Mesenchymal stem cell (in vitro differentiated cells and primary cell): ENCODE measurements at regions not wholly inside any gene's neighbourhood (a gene's known extent, or its start where the extent isn't known, plus 50 kb on each side); places are given as distances from the start of the nearest gene placed in this dataset.

Experiments
- DNase-seq: peaks from one replicate; pipeline ENCODE4 v3.0.0-alpha.2; 2013
- H2AFZ ChIP-seq: one replicate; pipeline ENCODE4 v1.6.1; 2013; ENCODE audit warnings: low read depth, mild to moderate bottlenecking, control low read depth, inconsistent platforms, low read length, moderate library complexity
- H2AK5ac ChIP-seq: 2 replicates; pipeline ENCODE4 v1.6.1; 2013; ENCODE audit warnings: low read length, moderate library complexity, mild to moderate bottlenecking, inconsistent platforms; ENCODE audit not compliant: severe bottlenecking
- H2BK120ac ChIP-seq: one replicate; pipeline ENCODE4 v1.6.1; 2013; ENCODE audit warnings: low read depth, mild to moderate bottlenecking, inconsistent platforms, low read length, moderate library complexity
- H2BK12ac ChIP-seq, 2 experiments: one replicate each; pipeline ENCODE4 v1.6.1; 2013; ENCODE audit warnings: inconsistent platforms in 2 of 2, low read length in 2 of 2, mild to moderate bottlenecking in 2 of 2, moderate library complexity in 2 of 2, control low read depth in 1 of 2
- H2BK15ac ChIP-seq: one replicate; pipeline ENCODE4 v1.6.1; 2013; ENCODE audit warnings: mild to moderate bottlenecking, low read depth, inconsistent platforms; ENCODE audit not compliant: poor library complexity, severe bottlenecking
- H2BK5ac ChIP-seq: 2 replicates; pipeline ENCODE4 v1.6.1; 2013; ENCODE audit warnings: low read depth, mild to moderate bottlenecking, low read length, control low read depth, inconsistent platforms; ENCODE audit not compliant: poor library complexity, severe bottlenecking
- H3K14ac ChIP-seq, 2 experiments: one replicate each; pipeline ENCODE4 v1.6.1; 2013; ENCODE audit warnings: inconsistent platforms in 2 of 2, low read length in 2 of 2, control low read depth in 1 of 2, mild to moderate bottlenecking in 1 of 2, moderate library complexity in 1 of 2
- H3K18ac ChIP-seq, 2 experiments: one replicate each; pipeline ENCODE4 v1.6.1; 2013; ENCODE audit warnings: inconsistent platforms in 2 of 2, low read length in 2 of 2, control low read depth in 1 of 2, low read depth in 1 of 2, mild to moderate bottlenecking in 1 of 2
- H3K23ac ChIP-seq, 2 experiments: one replicate each; pipeline ENCODE4 v1.6.1; 2013; ENCODE audit warnings: inconsistent platforms in 2 of 2, low read length in 2 of 2, mild to moderate bottlenecking in 2 of 2, moderate library complexity in 2 of 2, control low read depth in 1 of 2
- H3K27ac ChIP-seq: 2 replicates; pipeline ENCODE4 v1.5.1; 2013; ENCODE audit warnings: mild to moderate bottlenecking, moderate library complexity, low read length, control low read depth, inconsistent platforms; ENCODE audit not compliant: poor library complexity, severe bottlenecking
- H3K27me3 ChIP-seq, 2 experiments: 2 replicates each; pipeline versions ENCODE4 v1.6.1 to v1.7.0; 2013; ENCODE audit warnings: low read length in 2 of 2, mild to moderate bottlenecking in 2 of 2, moderate library complexity in 2 of 2, control low read depth in 1 of 2, inconsistent platforms in 1 of 2; ENCODE audit not compliant: control insufficient read depth in 1 of 2, insufficient read depth in 1 of 2
- H3K36me3 ChIP-seq, 2 experiments: 2 replicates each; pipeline versions ENCODE4 v1.6.1 to v1.7.0; 2013; ENCODE audit warnings: low read length in 2 of 2, control low read depth in 1 of 2, inconsistent platforms in 1 of 2, low read depth in 1 of 2, mild to moderate bottlenecking in 1 of 2; ENCODE audit not compliant: insufficient read depth in 2 of 2, control insufficient read depth in 1 of 2
- H3K4ac ChIP-seq, 2 experiments: one replicate each; pipeline ENCODE4 v1.6.1; 2013; ENCODE audit warnings: inconsistent platforms in 2 of 2, low read length in 2 of 2, mild to moderate bottlenecking in 2 of 2, moderate library complexity in 2 of 2, control low read depth in 1 of 2, low read depth in 1 of 2
- H3K4me1 ChIP-seq: 2 replicates; pipeline ENCODE4 v1.6.1; 2013; ENCODE audit warnings: low read depth, low read length, control low read depth; ENCODE audit not compliant: control insufficient read depth, insufficient read depth
- H3K4me2 ChIP-seq: 2 replicates; pipeline ENCODE4 v1.6.1; 2013; ENCODE audit warnings: low read length, mild to moderate bottlenecking, inconsistent platforms; ENCODE audit not compliant: poor library complexity, severe bottlenecking
- H3K4me3 ChIP-seq, 2 experiments: 2 replicates each; pipeline versions ENCODE4 v1.5.1 to v1.7.0; 2013; ENCODE audit warnings: low read length in 2 of 2, mild to moderate bottlenecking in 2 of 2, control low read depth in 1 of 2, low read depth in 1 of 2; ENCODE audit not compliant: insufficient read depth in 1 of 2
- H3K79me1 ChIP-seq: replicated peaks from 2 replicates; pipeline ENCODE4 v1.6.1; 2013; ENCODE audit warnings: mild to moderate bottlenecking, control low read depth, low read length, inconsistent platforms; ENCODE audit not compliant: poor library complexity, severe bottlenecking
- H3K9ac ChIP-seq: 2 replicates; pipeline ENCODE4 v1.7.0; 2013; ENCODE audit warnings: mild to moderate bottlenecking, low read length, moderate library complexity
- H3K9me3 ChIP-seq: 2 replicates; pipeline ENCODE4 v1.7.0; 2013; ENCODE audit warnings: mild to moderate bottlenecking, low read length; ENCODE audit not compliant: control insufficient read depth
- H4K8ac ChIP-seq: one replicate; pipeline ENCODE4 v1.6.1; 2013; ENCODE audit warnings: inconsistent platforms, mild to moderate bottlenecking, low read length, moderate library complexity
- H4K91ac ChIP-seq: one replicate; pipeline ENCODE4 v1.6.1; 2013; ENCODE audit warnings: mild to moderate bottlenecking, low read length, inconsistent platforms
- WGBS: methylation state at CpG from one replicate; pipeline ENCODE4 v1.1.7; 2013; ENCODE audit warnings: mixed read lengths; 5-methylcytosine and 5-hydroxymethylcytosine counted together

- no peaks in the 10 kb centered on the region for H3K36me3 ChIP-seq
- H2BK15ac ChIP-seq, result no peak overlapping the region
- no peak for DNase-seq
- H3K18ac ChIP-seq, result no peak overlapping the region
- no peak overlapping the region for H3K9ac ChIP-seq
- no peak overlapping the region for H3K27ac ChIP-seq
- H4K91ac ChIP-seq, result no peak overlapping the region
- H2BK12ac ChIP-seq, result no peak overlapping the region
- no peaks in the 10 kb centered on the region for H3K27me3 ChIP-seq
- H2BK5ac ChIP-seq, result no peak overlapping the region
- no peak overlapping the region for H3K4ac ChIP-seq
- no peak overlapping the region for H2AFZ ChIP-seq
- H3K4me3 ChIP-seq, result no peak overlapping the region
- no peak overlapping the region for H3K4me2 ChIP-seq
- peaks cover 10% of the 10 kb centered on the region for H3K9me3 ChIP-seq
- H4K8ac ChIP-seq, result no peak overlapping the region
- no peak overlapping the region for H3K23ac ChIP-seq
- WGBS, result 94% methylated on average over 2 of the region's 3 CpGs
- no peak overlapping the region for H2BK120ac ChIP-seq
- no peak overlapping the region for H2AK5ac ChIP-seq
- H3K4me1 ChIP-seq, result no peaks in the 10 kb centered on the region
- H3K14ac ChIP-seq, result no peak overlapping the region
- no peaks in the 10 kb centered on the region for H3K79me1 ChIP-seq
Measured at GRCh38 chr10:9986786-9987185, 1030.9 kb upstream of the CELF2 start.

- H2BK120ac ChIP-seq, result no peak overlapping the region
- no peak overlapping the region for H4K8ac ChIP-seq
- no peaks in the 10 kb centered on the region for H3K79me1 ChIP-seq
- H3K4me2 ChIP-seq, result no peak overlapping the region
- no peaks in the 10 kb centered on the region for H3K36me3 ChIP-seq
- no peak overlapping the region for H3K14ac ChIP-seq
- H4K91ac ChIP-seq, result no peak overlapping the region
- no peak overlapping the region for H2AK5ac ChIP-seq
- H3K9ac ChIP-seq, result no peak overlapping the region
- H2AFZ ChIP-seq, result no peak overlapping the region
- H3K4me1 ChIP-seq, result no peaks in the 10 kb centered on the region
- no peak overlapping the region for H3K18ac ChIP-seq
- no peaks in the 10 kb centered on the region for H3K27me3 ChIP-seq
- no peak overlapping the region for H2BK15ac ChIP-seq
- no peak overlapping the region for H2BK12ac ChIP-seq
- WGBS, result 87% methylated on average over 5 of the region's 5 CpGs
- H3K4me3 ChIP-seq, result no peak overlapping the region
- H3K9me3 ChIP-seq, result peaks cover 9% of the 10 kb centered on the region
- no peak overlapping the region for H3K27ac ChIP-seq
- no peak overlapping the region for H2BK5ac ChIP-seq
- no peak overlapping the region for H3K4ac ChIP-seq
- no peak overlapping the region for H3K23ac ChIP-seq
- DNase-seq, result no peak
Measured at GRCh38 chr10:9987197-9987596, 1030.5 kb upstream of the CELF2 start.

- Histone ChIP-seq H2BK15ac (no peak overlapping the region), H2AFZ (no peak overlapping the region), H3K4me3 (no peak overlapping the region), H3K27ac (no peak overlapping the region), H2AK5ac (no peak overlapping the region), H3K4me1 (no peaks in the 10 kb centered on the region), H2BK120ac (no peak overlapping the region), H2BK5ac (no peak overlapping the region), H3K27me3 (no peaks in the 10 kb centered on the region), H3K9ac (no peak overlapping the region), H3K79me1 (no peaks in the 10 kb centered on the region), H3K4me2 (no peak overlapping the region), H4K8ac (no peak overlapping the region), H3K23ac (no peak overlapping the region), H3K4ac (no peak overlapping the region), H3K14ac (peak overlapping the region in 1 of 2 experiments; percentile 22), H2BK12ac (no peak overlapping the region), H3K18ac (no peak overlapping the region), H4K91ac (no peak overlapping the region), H3K9me3 (no peaks in the 10 kb centered on the region), H3K36me3 (no peaks in the 10 kb centered on the region)
- DNase-seq, result no peak
- 51% methylated on average over 10 of the region's 11 CpGs for WGBS
Measured at GRCh38 chr10:9992661-9993060, 1025.0 kb upstream of the CELF2 start.

GRCh38 chr10:9994131-9994530, 1023.5 kb upstream of the CELF2 start:
- WGBS, result 95% methylated on average over 3 of the region's 3 CpGs
- H3K18ac ChIP-seq, result no peak overlapping the region
- no peak overlapping the region for H2BK120ac ChIP-seq
- H3K27me3 ChIP-seq, result no peaks in the 10 kb centered on the region
- DNase-seq, result no peak
- H3K4ac ChIP-seq, result no peak overlapping the region
- H3K4me1 ChIP-seq, result no peaks in the 10 kb centered on the region
- H3K27ac ChIP-seq, result no peak overlapping the region
- no peaks in the 10 kb centered on the region for H3K79me1 ChIP-seq
- H3K23ac ChIP-seq, result no peak overlapping the region
- H4K8ac ChIP-seq, result no peak overlapping the region
- H3K9ac ChIP-seq, result no peak overlapping the region
- no peak overlapping the region for H4K91ac ChIP-seq
- H3K14ac ChIP-seq, result no peak overlapping the region
- no peak overlapping the region for H3K4me2 ChIP-seq
- no peaks in the 10 kb centered on the region for H3K36me3 ChIP-seq
- H2BK15ac ChIP-seq, result no peak overlapping the region
- no peak overlapping the region for H2BK5ac ChIP-seq
- no peak overlapping the region for H2AFZ ChIP-seq
- no peak overlapping the region for H2BK12ac ChIP-seq
- H2AK5ac ChIP-seq, result no peak overlapping the region
- no peak overlapping the region for H3K4me3 ChIP-seq
- H3K9me3 ChIP-seq, result no peaks in the 10 kb centered on the region
